Pancreas (tissue), 10 donors: ENCODE measurements at regions not wholly inside any gene's neighbourhood (a gene's known extent, or its start where the extent isn't known, plus 50 kb on each side); places are given as distances from the start of the nearest gene placed in this dataset.

Experiments
- ATAC-seq, 4 donors: fragments of 200-7000 bp; cut with Tn5 transposase; one replicate each; pipeline versions ENCODE4 v1.8.0 to v1.9.1; 2020; ENCODE audit warnings: mild to moderate bottlenecking in 4 of 4, moderate library complexity in 4 of 4
- DNase-seq, 6 donors: peaks; one replicate each; pipeline ENCODE4 v3.0.0-alpha.2; 2020
- FAIRE-seq: peaks from 2 replicates; lab custom pipeline; 2012; peaks lifted over from hg19 to GRCh38; lab: Jason Lieb, UNC
- H3K27ac ChIP-seq, 4 donors: fragments of 200-600 bp; sonication (generic); 1 replicate in 3 of 4; 2 replicates in 1 of 4; pipeline versions ENCODE4 v1.5.0 to v1.8.0; 2020
- H3K27me3 ChIP-seq, 4 donors: fragments of 200-600 bp; one replicate each; pipeline ENCODE4 v1.8.0; 2021
- H3K36me3 ChIP-seq, 3 donors: fragments of 200-600 bp; sonication (generic) in 1 of 3; one replicate each; pipeline versions ENCODE4 v1.5.0 to v1.8.0; 2020 to 2021
- H3K4me1 ChIP-seq, 3 donors: fragments of 200-600 bp; one replicate each; pipeline ENCODE4 v1.8.0; 2021
- H3K4me3 ChIP-seq, 4 donors: fragments of 200-600 bp; sonication (generic) in 2 of 4; one replicate each; pipeline versions ENCODE4 v1.5.0 to v1.8.0; 2020 to 2021
- H3K9me3 ChIP-seq, 4 donors: fragments of 200-600 bp; one replicate each; pipeline ENCODE4 v1.8.0; 2021
- CTCF ChIP-seq, 4 donors: fragments of 200-600 bp; sonication (generic) in 3 of 4; IDR thresholded peaks; one replicate each; pipeline versions ENCODE4 v1.5.0 to v1.8.0; 2021; ENCODE audit warnings: antibody characterized with exemption in 4 of 4
- WGBS, 2 donors: extraction: QIAGEN DNeasy Blood & Tissue Kit; methylation state at CpG; one replicate each; pipeline ENCODE4 v1.1.7; 2013; 5-methylcytosine and 5-hydroxymethylcytosine counted together
- intact Hi-C, 3 donors: fragments of 100-400 bp; cut with DNase I; formaldehyde crosslinking; loops; one replicate each; pipeline versions ENCODE4 v1.11.1 to v1.14.2; 2022
- donor health status: healthy with polysubstance abuse.
- donor health status: DM: no; HTN: no; CAD: no; lungs with moderate emphysema.
- donor health status: DM: no; HTN: no; CAD: no.
- donor health status: control.
- donor health status: control.
- donor health status: Bipolar disorder and iron deficiency.
- donor health status: DM: yes; HTN: yes; CAD: no.
- donor health status: DM: no; HTN: no; CAD: no.
- donor health status: DM: no; HTN: no; CAD: no.
- donor health status: DM: yes; HTN: yes; CAD: no.

- intact Hi-C loops, result no loop called here
- no peak for FAIRE-seq
- ATAC-seq, result no peak
- H3K27me3 ChIP-seq, result no peaks in the 10 kb centered on the region
- no peaks in the 10 kb centered on the region for H3K36me3 ChIP-seq
- TF ChIP-seq CTCF (IDR thresholded peaks at IDR 0.05), result no peak
- no peak overlapping the region for H3K27ac ChIP-seq
- WGBS, 2 donors, result 42 to 56% methylated on average over 5 of the region's 5 CpGs
- no peaks in the 10 kb centered on the region for H3K4me1 ChIP-seq
- H3K4me3 ChIP-seq, result no peak overlapping the region
- peaks cover 0 to 4% (median 0%) of the 10 kb centered on the region in 4 donors for H3K9me3 ChIP-seq
- DNase-seq, result no peak
These were observed 782.4 kb upstream of the ROBO1 start for GRCh38 chr3:80550174-80550573.

GRCh38 chr3:80549173-80549572 lies 781.4 kb upstream of the ROBO1 start:
- Histone ChIP-seq H3K9me3 (peaks cover 0 to 4% (median 0%) of the 10 kb centered on the region in 4 donors), H3K4me1 (no peaks in the 10 kb centered on the region)
- FAIRE-seq, result no peak

GRCh38 chr3:80543154-80543553 lies 775.4 kb upstream of the ROBO1 start:
- no peaks in the 10 kb centered on the region for H3K36me3 ChIP-seq
- DNase-seq, result no peak
- H3K27ac ChIP-seq, result no peak overlapping the region
- no peak overlapping the region for H3K4me3 ChIP-seq
- WGBS, 2 donors, result 56 to 59% methylated on average over 2 of the region's 2 CpGs
- H3K27me3 ChIP-seq, result no peaks in the 10 kb centered on the region
- no peak for ATAC-seq
- no peak for TF ChIP-seq CTCF (IDR thresholded peaks at IDR 0.05)
- intact Hi-C loops, result no loop called here
- H3K9me3 ChIP-seq, result no peaks in the 10 kb centered on the region
- no peaks in the 10 kb centered on the region for H3K4me1 ChIP-seq
- FAIRE-seq, result no peak

More at GRCh38 chr3:80549173-80549572, 781.4 kb upstream of the ROBO1 start:
- no peak overlapping the region for H3K4me3 ChIP-seq
- no peaks in the 10 kb centered on the region for H3K36me3 ChIP-seq
- H3K27ac ChIP-seq, result no peak overlapping the region
- no peak for TF ChIP-seq CTCF (IDR thresholded peaks at IDR 0.05)
- H3K27me3 ChIP-seq, result no peaks in the 10 kb centered on the region
- ATAC-seq (no peak), DNase-seq (no peak)
- WGBS, 2 donors, result 25 to 36% methylated on average over 1 of the region's 1 CpG
- intact Hi-C loops, result no loop called here

- H3K27me3 ChIP-seq, result no peaks in the 10 kb centered on the region
- DNase-seq, result no peak
- no peak overlapping the region for H3K4me3 ChIP-seq
- no peak for FAIRE-seq
- no peak for TF ChIP-seq CTCF (IDR thresholded peaks at IDR 0.05)
- no peak for ATAC-seq
- H3K4me1 ChIP-seq, result no peaks in the 10 kb centered on the region
- H3K36me3 ChIP-seq, result no peaks in the 10 kb centered on the region
- intact Hi-C loops, result no loop called here
- H3K9me3 ChIP-seq, result no peaks in the 10 kb centered on the region
- H3K27ac ChIP-seq, result no peak overlapping the region
These were observed 774.7 kb upstream of the ROBO1 start for GRCh38 chr3:80542456-80542855.

DNA sequence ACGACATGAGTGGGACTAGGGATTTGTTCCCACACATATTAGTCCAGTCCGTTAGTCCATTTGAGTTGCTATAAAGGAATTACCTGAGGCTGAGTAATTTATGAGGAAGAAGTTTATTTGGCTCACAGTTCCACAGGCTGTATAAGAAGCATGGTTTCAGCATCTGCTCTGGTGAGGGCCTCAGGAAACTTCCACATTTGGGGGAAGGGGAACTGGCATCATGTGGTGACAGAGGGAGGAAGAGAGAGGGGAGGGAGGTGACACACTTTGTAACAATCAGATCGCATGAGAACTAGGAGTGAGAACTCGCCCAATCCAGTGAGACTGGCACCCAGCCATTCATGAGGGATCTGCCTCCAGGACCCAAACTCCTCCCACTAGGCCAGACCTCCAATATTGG lies 769.9 kb upstream of the ROBO1 start:
- ATAC-seq (no peak), FAIRE-seq (no peak), DNase-seq (no peak)
- WGBS, 2 donors, result 58 to 68% methylated on average over 4 of the region's 4 CpGs
- Histone ChIP-seq H3K27me3 (no peaks in the 10 kb centered on the region), H3K4me1 (no peaks in the 10 kb centered on the region), H3K36me3 (no peaks in the 10 kb centered on the region), H3K9me3 (no peaks in the 10 kb centered on the region), H3K27ac (no peak overlapping the region), H3K4me3 (no peak overlapping the region)
- no peak for TF ChIP-seq CTCF (IDR thresholded peaks at IDR 0.05)
- intact Hi-C loops, result no loop called here
